NOMO-1 (cell line): ENCODE measurements at regions not wholly inside any gene's neighbourhood (a gene's known extent, or its start where the extent isn't known, plus 50 kb on each side); places are given as distances from the start of the nearest gene placed in this dataset.
"Not testable (repeated sequence)": the region's sequence is repeated elsewhere in the genome, so short reads cannot be mapped to it uniquely, and the experiment has no call there.

Experiments used
- DNase-seq, 2 experiments: peaks; one replicate each; lab custom pipeline; 2025; ENCODE audit not compliant: unreplicated experiment in 2 of 2; lab: John Stamatoyannopoulos, UW

GRCh38 chr3:80994767-80995166 lies 766.7 kb downstream of the GBE1 start:
- DNase-seq, result no peak

GRCh38 chr3:80994085-80994665 lies 767.3 kb downstream of the GBE1 start:
- DNase-seq, result no peak

GRCh38 chr3:80993241-80993945 lies 768.1 kb downstream of the GBE1 start:
- no peak for DNase-seq

- no peak for DNase-seq
Observed at GRCh38 chr3:80983753-80984152, 777.7 kb downstream of the GBE1 start.

GRCh38 chr3:80978216-80978969 lies 783.1 kb downstream of the GBE1 start:
- DNase-seq, result no peak

- DNase-seq, result no peak
Observed at GRCh38 chr3:80970292-80970691, 791.2 kb downstream of the GBE1 start.

- DNase-seq, result no peak
Observed at GRCh38 chr3:80929576-80929975, 831.9 kb downstream of the GBE1 start.

- DNase-seq, result no peak
Observed at GRCh38 chr3:80914854-80915253, 846.6 kb downstream of the GBE1 start.

GRCh38 chr3:80898211-80898610 lies 863.2 kb downstream of the GBE1 start:
- DNase-seq, result no peak

GRCh38 chr3:80897005-80897404 lies 864.4 kb downstream of the GBE1 start:
- DNase-seq, result not testable (repeated sequence)

GRCh38 chr3:80890571-80890970 lies 870.9 kb downstream of the GBE1 start:
- no peak for DNase-seq

GRCh38 chr3:80889535-80889934 lies 871.9 kb downstream of the GBE1 start:
- no peak for DNase-seq

- DNase-seq, result no peak
Observed at GRCh38 chr3:80870476-80871041, 890.9 kb downstream of the GBE1 start.

- no peak for DNase-seq
Observed at GRCh38 chr3:80855482-80855881, 906.0 kb downstream of the GBE1 start.

- no peak for DNase-seq
Observed at GRCh38 chr3:80836395-80836794, 925.0 kb downstream of the GBE1 start.

- DNase-seq, result no peak
Observed at GRCh38 chr3:80807577-80807976, 953.9 kb downstream of the GBE1 start.

GRCh38 chr3:80806673-80807072 lies 954.8 kb downstream of the GBE1 start:
- DNase-seq, result no peak

- no peak for DNase-seq
Observed at GRCh38 chr3:80788914-80789313, 972.5 kb downstream of the GBE1 start.

GRCh38 chr3:80785875-80786274 lies 975.6 kb downstream of the GBE1 start:
- DNase-seq, result no peak

- DNase-seq, result no peak
Observed at GRCh38 chr3:80785475-80785874, 976.0 kb downstream of the GBE1 start.

GRCh38 chr3:80771085-80771484 lies 990.4 kb downstream of the GBE1 start:
- no peak for DNase-seq
